SKM-1 (cell line): ENCODE measurements at regions not wholly inside any gene's neighbourhood (a gene's known extent, or its start where the extent isn't known, plus 50 kb on each side); places are given as distances from the start of the nearest gene placed in this dataset.
"Not testable (repeated sequence)": the region's sequence is repeated elsewhere in the genome, so short reads cannot be mapped to it uniquely, and the experiment has no call there.

Source experiments
- DNase-seq: peaks from one replicate; lab custom pipeline; 2025; ENCODE audit not compliant: unreplicated experiment; lab: John Stamatoyannopoulos, UW

- no peak for DNase-seq
Observed at GRCh38 chr2:67771380-67771779, 291.4 kb downstream of the C1D start.

- DNase-seq, result no peak
Observed at GRCh38 chr2:67772216-67773170, 290.3 kb downstream of the C1D start.

GRCh38 chr2:67773851-67774250, 289.0 kb downstream of the C1D start:
- DNase-seq, result no peak

- no peak for DNase-seq
Observed at GRCh38 chr2:67776276-67776675, 286.5 kb downstream of the C1D start.

- DNase-seq, result no peak
Observed at GRCh38 chr2:67777010-67777409, 285.8 kb downstream of the C1D start.

GRCh38 chr2:67777836-67778429, 284.9 kb downstream of the C1D start:
- DNase-seq, result no peak

GRCh38 chr2:67780841-67781240, 282.0 kb downstream of the C1D start:
- not testable (repeated sequence) for DNase-seq

- no peak for DNase-seq
Observed at GRCh38 chr2:67782443-67782842, 280.4 kb downstream of the C1D start.

GRCh38 chr2:67783026-67783425, 279.8 kb downstream of the C1D start:
- no peak for DNase-seq

- DNase-seq, result no peak
Observed at GRCh38 chr2:67790622-67791021, 272.2 kb downstream of the C1D start.

GRCh38 chr2:67792191-67792590, 270.6 kb downstream of the C1D start:
- no peak for DNase-seq

GRCh38 chr2:67792681-67793091, 270.1 kb downstream of the C1D start:
- no peak for DNase-seq

- DNase-seq, result no peak
Observed at GRCh38 chr2:67797801-67798540, 264.8 kb downstream of the C1D start.

- no peak for DNase-seq
Observed at GRCh38 chr2:67798541-67799160, 264.2 kb downstream of the C1D start.

- DNase-seq, result no peak
Observed at GRCh38 chr2:67799886-67800285, 262.9 kb downstream of the C1D start.

GRCh38 chr2:67802291-67802690, 260.5 kb downstream of the C1D start:
- DNase-seq, result no peak

- DNase-seq, result no peak
Observed at GRCh38 chr2:67802824-67803223, 260.0 kb downstream of the C1D start.

- no peak for DNase-seq
Observed at GRCh38 chr2:67806816-67807215, 256.0 kb downstream of the C1D start.

GRCh38 chr2:67808112-67808511, 254.7 kb downstream of the C1D start:
- no peak for DNase-seq

- DNase-seq, result no peak
Observed at GRCh38 chr2:67812682-67813081, 250.1 kb downstream of the C1D start.

GRCh38 chr2:67823726-67824125, 239.1 kb downstream of the C1D start:
- DNase-seq, result no peak
